ENCODE measurements at regions not wholly inside any gene's neighbourhood (a gene's known extent, or its start where the extent isn't known, plus 50 kb on each side); places are given as distances from the start of the nearest gene placed in this dataset.
"Not testable (repeated sequence)": the region's sequence is repeated elsewhere in the genome, so short reads cannot be mapped to it uniquely, and the experiment has no call there.

DNA sequence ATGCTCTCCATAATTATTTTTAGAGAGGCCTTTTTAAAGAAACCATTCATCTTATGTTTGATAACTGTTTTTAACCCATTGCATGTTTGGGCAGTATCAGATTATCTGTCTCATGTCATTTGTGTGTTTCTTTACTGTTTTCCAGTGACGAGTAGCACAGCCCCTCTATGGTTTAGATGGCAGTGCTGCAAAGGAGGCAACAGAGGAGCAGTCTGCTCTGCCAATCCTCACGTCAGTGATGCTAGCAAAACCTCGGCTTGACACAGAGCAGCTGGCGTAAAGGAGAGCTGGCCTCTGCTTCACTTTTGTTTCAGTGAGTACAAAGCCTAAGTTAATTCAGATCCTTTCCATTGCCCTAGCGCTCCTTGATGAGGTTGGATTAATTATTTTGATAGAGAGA is 80.4 kb upstream of the GARIN1A start:
- H3K27ac ChIP-seq (ENCODE audit: low read length): no peak overlapping the region
- 77% methylated on average over 3 of the region's 5 CpGs for WGBS (ENCODE audit: insufficient coverage)
- peak; percentile 5 for DNase-seq
- H3K4me3 ChIP-seq (ENCODE audit: low read length): no peak overlapping the region
- no peaks in the 10 kb centered on the region for H3K9me3 ChIP-seq (replicated peaks; ENCODE audit: control insufficient read depth, low read depth, low read length)
- no peaks in the 10 kb centered on the region for H3K4me1 ChIP-seq (ENCODE audit: control insufficient read depth, insufficient read depth, low read length)
- peaks cover 15% of the 10 kb centered on the region for H3K36me3 ChIP-seq (ENCODE audit: control insufficient read depth, insufficient read depth, low read length)
- no peaks in the 10 kb centered on the region for H3K27me3 ChIP-seq (ENCODE audit: control insufficient read depth, insufficient read depth, low read length)

DNA sequence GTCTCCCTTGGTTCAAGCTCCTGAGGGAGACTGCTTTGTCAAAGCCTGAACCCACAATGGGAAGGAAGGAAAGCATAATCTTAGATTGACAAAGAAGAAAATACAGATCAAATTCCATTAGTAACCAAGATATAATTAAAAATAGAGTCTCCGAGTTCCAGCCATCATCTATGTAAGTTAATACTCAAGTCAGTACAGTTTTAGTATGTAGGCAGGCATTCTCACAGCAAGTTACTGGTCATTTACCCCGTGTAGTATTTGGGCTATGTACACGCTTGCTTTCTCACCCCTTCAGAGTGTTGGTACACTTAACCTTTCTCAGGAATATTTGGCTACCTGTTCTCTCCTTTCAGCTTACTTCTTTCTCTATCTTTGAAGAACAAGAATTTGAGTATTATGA is 79.9 kb upstream of the GARIN1A start:
- WGBS (ENCODE audit: insufficient coverage): no CpG with 5 or more reads among the region's 3 CpGs
- not testable (repeated sequence) for H3K27me3 ChIP-seq (ENCODE audit: control insufficient read depth, insufficient read depth, low read length); DNase-seq; H3K4me1 ChIP-seq (ENCODE audit: control insufficient read depth, insufficient read depth, low read length); H3K9me3 ChIP-seq (replicated peaks; ENCODE audit: control insufficient read depth, low read depth, low read length); H3K4me3 ChIP-seq (ENCODE audit: low read length); H3K27ac ChIP-seq (ENCODE audit: low read length)
- peaks cover 17% of the 10 kb centered on the region for H3K36me3 ChIP-seq (ENCODE audit: control insufficient read depth, insufficient read depth, low read length)

DNA sequence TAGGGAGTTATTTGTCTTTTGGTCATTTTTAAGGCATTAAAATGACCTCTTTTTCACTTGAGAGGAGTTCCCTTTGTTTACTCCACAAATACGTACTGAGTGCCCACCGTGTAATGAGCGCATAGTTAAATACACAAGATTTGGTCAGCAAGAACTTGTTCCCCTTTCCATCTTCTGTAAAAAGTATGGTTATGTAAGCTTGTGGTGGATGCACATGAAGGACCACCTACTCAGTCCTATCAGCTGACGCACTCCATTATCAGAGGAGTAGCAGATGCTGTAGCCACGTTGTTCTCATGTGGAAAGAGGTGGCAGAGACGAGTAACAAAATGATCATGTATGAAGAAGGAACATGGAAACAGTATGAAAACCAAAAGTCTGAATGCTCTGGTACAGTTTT is 78.0 kb upstream of the GARIN1A start:
- not testable (repeated sequence) for H3K27me3 ChIP-seq (ENCODE audit: control insufficient read depth, insufficient read depth, low read length); H3K4me3 ChIP-seq (ENCODE audit: low read length); DNase-seq; H3K4me1 ChIP-seq (ENCODE audit: control insufficient read depth, insufficient read depth, low read length); H3K9me3 ChIP-seq (replicated peaks; ENCODE audit: control insufficient read depth, low read depth, low read length); H3K27ac ChIP-seq (ENCODE audit: low read length)
- H3K36me3 ChIP-seq (ENCODE audit: control insufficient read depth, insufficient read depth, low read length): peaks cover 17% of the 10 kb centered on the region
- WGBS (ENCODE audit: insufficient coverage): 72% methylated on average over 3 of the region's 6 CpGs

DNA sequence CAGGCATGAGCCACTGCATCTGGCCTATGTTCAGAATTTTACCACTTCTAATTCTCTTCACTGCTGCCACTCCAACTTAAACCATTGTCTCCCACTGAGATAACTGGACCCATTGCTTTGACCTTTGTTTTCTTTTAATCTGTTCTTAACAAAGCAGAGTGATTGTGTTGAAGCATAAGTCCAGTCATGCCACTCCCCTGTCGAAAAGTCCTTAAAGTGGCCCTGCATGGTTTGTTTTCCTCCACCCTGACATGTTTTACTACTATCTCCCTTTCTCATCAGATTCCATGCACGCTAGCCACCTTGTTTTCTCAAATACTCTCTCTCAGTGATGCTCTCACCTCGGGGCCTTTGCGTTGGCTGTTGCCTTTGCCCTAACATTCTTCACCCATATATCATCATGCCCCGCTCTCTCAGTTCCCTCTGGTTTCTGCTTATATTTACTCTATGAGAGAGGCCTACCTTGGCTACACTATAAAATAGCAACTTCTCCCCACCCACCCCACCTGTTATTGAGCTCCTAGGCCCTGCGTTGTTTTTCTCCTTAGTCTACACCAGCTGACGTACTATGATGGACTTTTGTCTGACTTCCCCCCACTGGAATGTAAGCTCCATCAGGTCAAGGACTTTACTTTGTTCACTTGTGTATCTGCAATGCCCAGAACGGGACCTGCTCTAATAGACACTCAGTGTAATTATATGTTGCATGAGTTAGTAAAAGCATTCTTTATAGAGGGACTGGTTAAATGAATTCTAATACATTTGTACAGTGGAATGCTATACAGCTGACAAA is 75.6 kb upstream of the GARIN1A start:
- not testable (repeated sequence) for H3K9me3 ChIP-seq (replicated peaks; ENCODE audit: control insufficient read depth, low read depth, low read length); DNase-seq; H3K27ac ChIP-seq (ENCODE audit: low read length); H3K27me3 ChIP-seq (ENCODE audit: control insufficient read depth, insufficient read depth, low read length); H3K4me3 ChIP-seq (ENCODE audit: low read length); H3K4me1 ChIP-seq (ENCODE audit: control insufficient read depth, insufficient read depth, low read length)
- peaks cover 17% of the 10 kb centered on the region for H3K36me3 ChIP-seq (ENCODE audit: control insufficient read depth, insufficient read depth, low read length)
- WGBS (ENCODE audit: insufficient coverage): 80% methylated on average over 2 of the region's 8 CpGs

DNA sequence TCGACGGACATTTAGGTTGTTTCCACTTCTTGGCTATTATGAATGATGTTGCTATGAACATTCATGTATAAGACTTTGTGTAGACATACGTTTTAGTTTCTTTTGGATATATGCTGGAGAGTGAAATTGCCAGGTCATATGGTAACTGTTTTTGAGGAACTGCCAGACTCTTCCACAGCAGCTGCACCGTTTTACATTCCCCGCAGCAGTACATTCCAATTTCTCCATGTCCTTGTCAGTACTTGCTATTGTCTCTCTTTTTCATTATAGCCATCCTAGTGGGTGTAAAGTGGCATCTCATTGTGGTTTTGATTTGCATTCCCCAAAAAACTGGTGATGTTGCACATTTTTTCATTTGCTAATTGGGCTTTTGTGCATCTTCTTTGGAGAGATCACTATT is 73.1 kb upstream of the GARIN1A start:
- H3K9me3 ChIP-seq (replicated peaks; ENCODE audit: control insufficient read depth, low read depth, low read length); H3K4me3 ChIP-seq (ENCODE audit: low read length); H3K27me3 ChIP-seq (ENCODE audit: control insufficient read depth, insufficient read depth, low read length); H3K27ac ChIP-seq (ENCODE audit: low read length); H3K36me3 ChIP-seq (ENCODE audit: control insufficient read depth, insufficient read depth, low read length); H3K4me1 ChIP-seq (ENCODE audit: control insufficient read depth, insufficient read depth, low read length): not testable (repeated sequence)
- DNase-seq: peak; percentile 18
- WGBS (ENCODE audit: insufficient coverage): no CpG with 5 or more reads among the region's 5 CpGs

DNA sequence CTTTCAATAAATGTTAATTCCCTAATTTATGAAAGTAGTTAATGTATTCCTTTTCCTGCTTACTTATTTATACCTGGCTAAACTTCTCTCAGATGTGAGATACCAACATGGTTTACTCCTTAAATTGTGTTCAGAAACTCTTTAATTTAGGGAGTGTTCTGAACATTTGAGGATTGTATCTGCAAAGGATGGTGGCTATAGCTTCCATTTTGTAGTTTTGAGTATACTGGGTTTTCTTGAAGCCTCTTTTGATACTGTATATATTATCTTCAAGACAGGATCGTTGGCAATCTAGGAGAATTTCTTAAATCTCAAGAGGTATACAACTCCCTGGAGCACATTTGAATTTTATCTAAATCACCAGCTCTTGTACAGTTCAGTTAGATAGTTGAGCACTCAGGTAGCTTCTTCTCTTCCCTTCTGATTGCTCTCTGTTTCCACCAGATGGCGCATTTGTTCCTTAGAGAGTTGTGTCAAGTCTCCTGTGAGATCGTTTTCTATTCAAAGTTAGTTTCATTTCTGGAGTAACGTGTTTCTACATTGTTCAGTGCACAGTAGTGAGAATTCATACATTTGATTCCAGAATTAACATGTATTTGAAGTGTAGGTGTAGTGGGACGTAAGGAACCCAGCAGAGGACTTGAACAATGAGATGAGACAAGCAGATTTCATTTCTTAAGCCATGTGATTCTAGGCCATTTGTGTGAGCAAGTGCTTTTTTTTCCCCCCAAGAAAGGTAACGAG is 63.2 kb upstream of the GARIN1A start:
- DNase-seq: peak; percentile 60
- not testable (repeated sequence) for H3K4me1 ChIP-seq (ENCODE audit: control insufficient read depth, insufficient read depth, low read length); H3K9me3 ChIP-seq (replicated peaks; ENCODE audit: control insufficient read depth, low read depth, low read length); H3K36me3 ChIP-seq (ENCODE audit: control insufficient read depth, insufficient read depth, low read length); H3K4me3 ChIP-seq (ENCODE audit: low read length); H3K27me3 ChIP-seq (ENCODE audit: control insufficient read depth, insufficient read depth, low read length); H3K27ac ChIP-seq (ENCODE audit: low read length)
- WGBS (ENCODE audit: insufficient coverage): 0% methylated on average over 1 of the region's 6 CpGs

DNA sequence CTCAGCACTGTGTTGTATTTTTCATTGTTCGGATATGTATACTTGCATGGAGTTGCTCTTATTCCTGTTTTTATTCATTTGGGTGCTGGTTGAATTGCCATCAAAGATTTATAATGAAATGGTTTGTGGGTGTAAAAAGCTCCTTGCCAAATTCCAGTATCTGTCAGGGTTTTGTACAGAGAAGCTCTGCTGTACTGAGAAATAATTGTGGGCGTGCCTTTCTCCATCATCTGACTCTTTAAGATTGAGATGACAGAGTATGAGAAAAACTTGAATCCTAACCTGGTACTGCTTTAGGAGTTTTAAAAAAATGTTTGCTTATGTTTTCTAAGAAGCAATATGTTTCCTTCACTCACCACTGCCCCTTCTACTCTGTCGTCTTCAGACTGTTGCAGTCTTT is 58.7 kb upstream of the GARIN1A start:
- not testable (repeated sequence) for H3K27ac ChIP-seq (ENCODE audit: low read length); H3K27me3 ChIP-seq (ENCODE audit: control insufficient read depth, insufficient read depth, low read length); H3K9me3 ChIP-seq (replicated peaks; ENCODE audit: control insufficient read depth, low read depth, low read length); H3K4me1 ChIP-seq (ENCODE audit: control insufficient read depth, insufficient read depth, low read length); DNase-seq; H3K4me3 ChIP-seq (ENCODE audit: low read length); H3K36me3 ChIP-seq (ENCODE audit: control insufficient read depth, insufficient read depth, low read length)
- no CpG with 5 or more reads among the region's 3 CpGs for WGBS (ENCODE audit: insufficient coverage)

DNA sequence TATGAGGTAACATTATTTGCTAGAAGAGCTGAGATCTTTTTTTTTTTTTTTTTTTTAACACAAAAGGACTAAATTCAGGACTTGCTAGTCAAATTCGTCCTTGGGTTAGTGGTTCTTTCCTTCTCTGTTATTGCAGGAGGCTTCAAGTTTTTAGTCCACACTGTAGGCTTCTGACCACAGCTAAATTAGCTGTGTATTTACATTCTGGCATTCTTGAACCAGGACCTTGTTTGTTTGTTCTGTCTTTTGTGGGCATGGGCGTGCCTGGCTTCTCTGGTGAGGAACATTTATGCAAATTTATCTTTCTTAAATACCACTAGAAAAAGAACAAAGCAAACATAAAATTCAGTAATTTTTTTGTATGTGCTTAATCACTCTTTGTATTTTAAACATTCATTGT is 57.3 kb upstream of the GARIN1A start:
- H3K36me3 ChIP-seq (ENCODE audit: control insufficient read depth, insufficient read depth, low read length): peaks cover 13% of the 10 kb centered on the region
- H3K4me1 ChIP-seq (ENCODE audit: control insufficient read depth, insufficient read depth, low read length); H3K9me3 ChIP-seq (replicated peaks; ENCODE audit: control insufficient read depth, low read depth, low read length); H3K27me3 ChIP-seq (ENCODE audit: control insufficient read depth, insufficient read depth, low read length); H3K4me3 ChIP-seq (ENCODE audit: low read length); H3K27ac ChIP-seq (ENCODE audit: low read length); DNase-seq: not testable (repeated sequence)
- no CpG with 5 or more reads among the region's 2 CpGs for WGBS (ENCODE audit: insufficient coverage)

DNA sequence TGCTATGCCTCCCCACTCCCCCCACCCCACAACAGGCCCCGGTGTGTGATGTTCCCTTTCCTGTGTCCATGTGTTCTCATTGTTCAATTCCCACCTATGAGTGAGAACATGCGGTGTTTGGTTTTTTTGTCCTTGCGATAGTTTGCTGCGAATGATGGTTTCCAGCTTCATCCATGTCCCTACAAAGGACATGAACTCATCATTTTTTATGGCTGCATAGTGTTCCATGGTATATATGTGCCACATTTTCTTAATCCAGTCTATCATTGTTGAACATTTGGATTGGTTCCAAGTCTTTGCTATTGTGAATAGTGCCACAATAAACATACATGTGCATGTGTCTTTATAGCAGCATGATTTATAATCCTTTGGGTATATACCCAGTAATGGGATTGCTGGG is 55.3 kb upstream of the GARIN1A start:
- H3K27ac ChIP-seq (ENCODE audit: low read length); H3K9me3 ChIP-seq (replicated peaks; ENCODE audit: control insufficient read depth, low read depth, low read length); H3K27me3 ChIP-seq (ENCODE audit: control insufficient read depth, insufficient read depth, low read length); DNase-seq; H3K4me3 ChIP-seq (ENCODE audit: low read length); H3K4me1 ChIP-seq (ENCODE audit: control insufficient read depth, insufficient read depth, low read length): not testable (repeated sequence)
- H3K36me3 ChIP-seq (ENCODE audit: control insufficient read depth, insufficient read depth, low read length): peaks cover 18% of the 10 kb centered on the region
- WGBS (ENCODE audit: insufficient coverage): no CpG with 5 or more reads among the region's 4 CpGs
